ENCODE measurements at regions not wholly inside any gene's neighbourhood (a gene's known extent, or its start where the extent isn't known, plus 50 kb on each side); places are given as distances from the start of the nearest gene placed in this dataset.
"Not testable (repeated sequence)": the region's sequence is repeated elsewhere in the genome, so short reads cannot be mapped to it uniquely, and the experiment has no call there.

DNA sequence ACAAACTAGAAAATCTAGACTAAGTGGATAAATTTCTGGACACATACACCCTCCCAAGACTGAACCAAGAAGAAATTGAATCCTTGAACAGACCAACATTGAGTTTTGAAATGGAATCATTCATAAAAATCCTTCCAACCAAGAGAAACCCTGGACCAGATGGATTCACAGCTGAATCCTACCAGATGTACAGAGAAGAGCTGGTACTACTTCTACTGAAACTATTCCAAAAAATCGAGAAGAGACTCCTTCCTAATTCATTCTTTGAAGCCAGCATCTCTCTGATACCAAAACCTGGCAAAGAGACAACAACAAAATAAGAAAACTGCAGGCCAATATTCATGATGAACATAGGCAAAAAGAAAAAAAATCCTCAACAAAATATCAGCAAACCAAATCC lies 227.4 kb downstream of the RPAP3 start:
- no peak for DNase-seq

DNA sequence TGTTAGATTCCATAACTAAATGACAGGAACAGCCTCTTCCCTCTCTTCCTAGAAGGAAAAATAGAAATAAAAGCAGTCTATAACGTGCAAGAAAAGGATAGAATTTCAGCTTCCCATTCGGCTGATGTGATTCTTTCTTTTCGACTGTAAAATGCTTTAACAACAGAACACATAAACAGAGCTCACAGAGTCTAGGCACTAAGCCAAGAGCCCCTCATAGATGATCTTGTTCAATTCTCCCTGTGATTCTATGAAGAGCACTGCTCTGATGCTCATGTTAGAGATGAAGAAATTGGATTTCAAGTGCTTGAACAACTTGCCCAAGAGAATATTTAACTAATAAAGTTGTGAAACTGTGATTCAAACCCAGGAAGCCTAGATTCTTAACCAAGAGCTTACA lies 232.7 kb downstream of the RPAP3 start:
- DNase-seq, result no peak

DNA sequence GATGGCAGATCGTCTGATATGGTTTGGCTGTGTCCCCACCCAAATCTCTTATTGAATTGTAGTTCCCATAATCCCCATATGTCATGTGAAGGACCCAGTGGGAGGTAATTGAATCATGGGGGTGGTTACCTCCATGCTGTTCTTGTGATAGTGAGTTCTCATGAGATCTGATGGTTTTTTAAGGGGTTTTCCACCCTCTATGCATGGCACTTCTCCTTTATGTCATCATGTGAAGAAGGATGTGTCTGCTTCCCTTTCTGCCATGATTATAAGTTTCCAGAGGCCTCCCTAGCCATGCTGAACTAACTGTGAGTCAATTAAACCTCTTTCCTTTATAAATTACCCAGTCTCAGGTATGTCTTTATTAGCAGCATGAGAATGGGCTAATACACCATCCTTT lies 235.5 kb downstream of the RPAP3 start:
- not testable (repeated sequence) for DNase-seq

DNA sequence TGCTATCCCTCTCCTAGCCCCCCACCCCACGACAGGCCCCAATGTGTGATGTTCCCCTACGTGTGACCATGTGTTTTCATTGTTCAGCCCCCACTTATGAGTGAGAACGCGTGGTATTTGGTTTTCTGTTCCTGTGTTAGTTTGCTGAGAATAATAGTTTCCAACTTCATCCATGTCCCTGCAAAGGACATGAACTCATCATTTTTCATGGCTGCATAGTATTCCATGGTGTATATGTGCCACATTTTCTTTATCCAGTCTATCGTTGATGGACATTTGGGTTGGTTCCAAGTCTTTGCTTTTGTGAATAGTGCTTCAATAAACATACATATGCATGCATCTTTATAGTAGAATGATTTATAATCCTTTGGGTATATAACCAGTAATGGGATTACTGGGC lies 241.9 kb downstream of the RPAP3 start:
- DNase-seq, result not testable (repeated sequence)

DNA sequence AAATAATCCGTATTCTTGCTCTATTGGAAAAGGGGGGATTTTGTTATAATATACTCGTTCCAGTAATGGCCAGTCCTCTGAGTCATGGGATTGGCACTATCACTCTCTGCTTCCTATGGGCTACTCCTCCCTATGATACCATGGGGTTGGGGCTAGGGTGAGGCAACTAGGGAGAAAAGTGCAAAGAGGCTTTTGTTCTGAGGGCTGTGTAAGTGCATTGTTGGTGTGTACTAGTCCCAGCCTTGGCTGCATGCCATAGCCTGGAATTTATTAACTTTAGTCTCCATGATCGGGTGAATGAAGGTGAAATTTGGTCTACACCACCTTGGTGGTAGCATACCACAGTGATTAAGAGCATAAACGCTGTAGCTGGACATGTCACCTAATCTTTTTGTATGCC lies 247.6 kb downstream of the RPAP3 start:
- no peak for DNase-seq

DNA sequence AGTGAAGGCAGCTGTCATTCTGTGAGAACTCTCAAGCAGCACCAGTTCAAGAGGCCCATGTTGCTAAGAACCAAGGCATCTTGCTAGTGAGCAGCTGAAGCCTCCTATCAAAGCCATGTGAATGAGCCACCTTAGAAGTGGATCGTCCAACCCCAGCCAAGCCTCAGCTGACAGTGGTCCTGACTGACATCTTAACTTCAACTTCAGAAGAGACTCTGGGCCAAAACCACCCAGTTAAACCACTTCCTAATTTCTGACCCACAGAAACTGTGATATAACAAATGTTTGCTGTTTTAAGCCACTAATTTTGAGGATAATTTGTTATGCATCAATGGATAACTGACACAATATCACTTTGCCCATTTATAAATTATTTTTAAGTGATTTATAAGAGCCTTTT lies 256.0 kb downstream of the RPAP3 start:
- no peak for DNase-seq

DNA sequence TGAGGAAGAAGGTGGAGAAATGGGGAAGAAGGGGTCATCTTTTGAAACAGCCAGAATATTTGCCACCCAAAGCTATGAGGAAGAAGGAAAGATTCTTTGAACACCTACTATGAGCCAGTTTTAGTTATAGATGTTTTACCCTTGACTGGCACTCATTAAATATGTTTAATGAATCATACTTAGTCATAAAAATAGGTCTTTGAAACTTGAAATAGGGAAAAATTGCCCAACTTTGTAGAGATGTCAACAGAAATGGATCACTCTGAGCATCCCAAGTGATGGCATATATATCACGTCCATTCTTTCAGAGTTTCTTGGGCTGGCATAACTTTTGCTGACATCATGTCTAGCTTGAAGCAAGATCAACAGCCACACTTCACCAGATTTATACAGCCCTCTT lies 263.5 kb downstream of the RPAP3 start:
- DNase-seq, result no peak

DNA sequence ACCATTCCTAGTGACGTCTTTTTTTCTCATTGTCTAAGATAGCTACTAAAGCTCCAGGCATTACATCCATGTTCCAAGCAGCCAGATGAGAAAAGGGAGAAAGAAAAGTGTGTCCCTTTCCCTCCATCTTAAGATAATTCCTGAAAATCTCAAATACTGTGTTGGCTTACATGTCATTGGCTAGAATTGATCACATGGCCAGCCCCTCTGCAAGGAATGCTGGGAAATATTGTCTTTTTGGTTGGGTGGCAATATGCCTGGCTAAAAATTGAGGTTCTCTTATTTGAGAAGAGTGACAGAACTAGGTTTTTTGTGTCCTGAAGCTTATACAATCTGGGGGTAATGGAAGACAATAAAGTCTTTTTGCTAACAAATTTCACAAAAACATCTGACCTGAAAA lies 264.3 kb downstream of the RPAP3 start:
- no peak for DNase-seq

DNA sequence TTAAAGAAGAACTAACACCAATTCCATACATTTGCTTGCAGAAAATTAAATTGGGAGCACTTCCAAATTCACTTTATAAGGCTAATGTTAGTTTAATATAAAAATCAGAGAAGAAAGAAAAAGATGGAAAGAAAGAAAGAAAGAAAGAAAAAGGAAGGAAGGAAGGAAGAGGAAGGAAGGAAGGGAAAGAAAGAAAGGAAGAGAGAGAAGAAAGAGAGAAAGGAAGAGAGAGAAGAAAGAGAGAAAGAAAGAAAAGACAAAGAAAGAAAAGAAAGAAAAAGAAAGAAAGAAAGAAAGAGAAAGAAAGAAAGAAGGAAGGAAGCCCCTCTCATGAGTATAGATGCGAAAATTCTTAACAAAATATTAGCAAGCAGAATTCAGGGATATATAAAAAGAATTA lies 267.7 kb downstream of the RPAP3 start:
- no peak for DNase-seq

DNA sequence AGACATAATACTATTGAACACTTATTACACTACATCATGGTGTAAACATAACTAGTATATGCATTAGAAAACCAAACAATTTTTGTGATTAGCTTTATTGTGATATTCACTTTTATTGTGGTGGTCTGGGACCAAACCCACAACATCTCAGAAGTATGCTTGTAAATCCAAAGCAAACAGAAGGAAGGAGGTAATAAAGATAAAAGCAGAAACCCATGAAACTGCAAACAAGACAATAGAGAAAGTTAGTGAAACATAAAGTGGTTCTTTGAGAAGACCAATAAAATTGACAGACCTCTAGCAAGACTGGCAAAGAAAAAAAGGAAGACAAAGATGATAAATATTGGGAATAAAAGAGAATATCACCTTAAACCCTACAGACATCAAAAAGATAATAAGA lies 268.3 kb downstream of the RPAP3 start:
- DNase-seq, result no peak

DNA sequence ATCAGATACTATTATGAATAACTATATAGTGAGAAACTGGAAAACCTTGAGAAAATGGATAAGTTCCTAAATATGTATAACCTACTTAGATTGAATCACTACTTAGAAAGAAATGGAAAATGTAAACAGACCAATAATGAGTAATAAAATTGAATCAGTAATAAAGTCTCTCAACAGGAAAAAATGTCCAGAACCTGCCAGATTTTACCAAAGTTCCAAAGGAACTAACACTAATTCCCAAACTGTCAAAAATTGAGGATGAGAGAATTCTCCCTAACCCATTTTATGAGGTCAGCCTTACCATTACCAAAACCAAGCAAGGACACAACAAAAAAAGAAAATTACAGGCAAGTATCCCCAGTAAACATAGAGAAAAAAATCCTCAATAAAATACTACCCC lies 272.0 kb downstream of the RPAP3 start:
- no peak for DNase-seq

DNA sequence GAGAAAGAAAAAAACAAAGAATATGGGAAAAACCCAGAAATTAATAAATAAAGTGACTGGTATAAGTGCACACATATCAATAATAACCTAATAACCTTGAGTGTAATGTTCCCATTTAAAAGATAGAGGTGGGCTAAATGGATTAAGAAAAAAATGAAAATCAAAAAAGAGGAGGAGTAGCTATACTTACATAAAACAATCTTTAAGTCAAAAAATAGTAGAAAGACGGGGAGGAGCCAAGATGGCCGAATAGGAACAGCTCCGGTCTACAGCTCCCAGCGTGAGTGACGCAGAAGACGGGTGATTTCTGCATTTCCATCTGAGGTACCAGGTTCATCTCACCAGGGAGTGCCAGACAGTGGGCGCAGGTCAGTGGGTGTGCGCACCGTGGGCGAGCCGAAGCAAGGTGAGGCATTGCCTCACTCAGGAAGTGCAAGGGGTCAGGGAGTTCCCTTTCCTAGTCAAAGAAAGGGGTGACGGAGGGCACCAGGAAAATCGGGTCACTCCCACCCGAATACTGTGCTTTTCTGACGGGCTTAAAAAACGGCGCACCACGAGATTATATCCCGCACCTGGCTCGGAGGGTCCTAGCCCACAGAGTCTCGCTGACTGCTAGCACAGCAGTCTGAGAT lies 279.0 kb downstream of the RPAP3 start:
- not testable (repeated sequence) for DNase-seq

DNA sequence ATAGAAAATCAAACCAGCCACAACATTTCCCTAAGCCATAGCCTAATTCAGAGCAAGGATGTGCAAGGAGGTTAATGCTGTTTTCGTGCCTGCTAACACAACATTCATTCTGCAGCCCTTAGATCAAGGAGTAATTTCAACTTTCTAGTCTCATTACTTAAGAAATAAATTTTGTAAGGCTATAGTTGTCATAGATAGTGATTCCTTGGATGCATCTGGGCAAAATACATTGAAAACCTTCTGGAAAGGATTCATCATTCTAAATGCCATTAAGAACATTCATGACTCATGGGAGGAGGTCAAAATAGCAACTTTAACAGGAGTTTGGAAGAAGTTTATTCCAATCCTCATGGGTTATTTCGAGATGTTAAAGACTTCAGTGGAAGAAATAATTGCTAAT lies 283.2 kb downstream of the RPAP3 start:
- DNase-seq, result no peak

DNA sequence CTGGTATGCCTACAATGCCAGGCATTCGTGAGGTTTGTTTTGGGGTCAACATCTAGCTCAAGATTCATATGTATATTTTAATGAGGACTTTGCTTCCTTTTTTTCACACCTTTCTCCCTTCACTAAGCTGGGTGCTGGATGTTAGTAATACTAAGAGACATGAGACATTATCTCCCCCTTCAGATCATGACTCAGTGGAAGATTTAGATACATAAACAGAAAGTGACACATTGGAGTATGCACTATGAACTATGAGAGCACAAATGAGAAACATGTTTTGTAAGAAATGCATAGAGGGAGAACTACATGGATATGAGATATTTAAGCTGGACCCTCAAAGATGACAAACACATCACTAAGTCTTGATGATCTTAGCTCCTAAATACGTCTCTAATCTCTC lies 286.3 kb downstream of the RPAP3 start:
- no peak for DNase-seq

DNA sequence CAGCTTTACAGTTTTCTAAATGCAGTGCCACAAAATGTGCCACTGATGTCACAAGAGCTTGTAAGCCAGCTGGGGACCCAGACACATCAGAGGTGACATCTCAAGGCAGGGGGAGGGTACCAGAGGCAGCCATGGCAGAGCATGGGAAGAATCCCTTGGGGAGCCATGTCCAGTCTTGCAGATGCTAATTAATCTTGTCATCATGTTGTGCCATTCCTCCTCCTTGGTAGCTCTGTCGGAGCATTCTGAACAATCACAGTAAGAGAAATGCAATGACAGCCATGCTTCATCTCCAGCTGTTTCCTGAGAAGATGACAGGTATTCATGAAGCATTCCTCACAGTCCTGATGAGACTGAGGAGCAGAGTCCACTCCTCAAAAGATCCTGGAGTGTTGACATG lies 287.9 kb downstream of the RPAP3 start:
- DNase-seq, result no peak

DNA sequence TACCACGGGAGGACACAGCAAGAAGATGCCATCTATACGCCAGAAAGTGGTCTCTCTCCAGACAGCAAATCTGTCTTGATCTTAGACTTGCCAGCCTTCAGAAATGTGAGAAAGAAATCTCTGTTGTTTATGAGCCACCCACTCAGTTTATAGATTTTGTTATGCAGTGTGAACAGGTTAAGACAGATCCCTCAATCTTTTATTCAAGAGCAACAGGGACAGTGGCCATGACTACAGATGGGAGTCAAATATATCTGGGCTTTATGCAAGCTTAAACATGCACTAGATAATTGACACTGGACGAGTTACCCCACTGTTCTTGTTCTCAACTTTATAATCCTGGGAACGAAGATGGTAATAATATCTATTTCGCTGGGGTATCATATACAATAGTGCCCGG lies 288.7 kb downstream of the RPAP3 start:
- no peak for DNase-seq

DNA sequence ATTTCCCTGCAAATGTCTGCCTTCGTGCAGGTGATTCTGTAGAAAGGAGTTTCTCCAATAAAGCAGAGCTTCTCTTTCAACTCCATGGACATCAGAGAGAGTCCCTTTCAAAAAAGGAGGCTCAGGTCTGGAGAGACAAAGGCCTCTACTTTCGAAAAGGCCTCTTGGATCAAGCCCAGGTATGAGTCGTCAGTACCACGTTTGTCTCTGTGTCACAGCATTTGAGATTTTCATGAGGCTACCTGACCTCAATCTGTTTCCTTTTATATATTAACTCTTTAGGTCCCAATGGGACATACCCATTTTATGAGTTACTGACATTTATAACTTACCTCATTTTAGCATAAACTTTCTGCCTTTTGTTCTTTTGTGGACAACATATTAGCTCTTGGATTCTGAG lies 290.8 kb downstream of the RPAP3 start:
- DNase-seq, result no peak

DNA sequence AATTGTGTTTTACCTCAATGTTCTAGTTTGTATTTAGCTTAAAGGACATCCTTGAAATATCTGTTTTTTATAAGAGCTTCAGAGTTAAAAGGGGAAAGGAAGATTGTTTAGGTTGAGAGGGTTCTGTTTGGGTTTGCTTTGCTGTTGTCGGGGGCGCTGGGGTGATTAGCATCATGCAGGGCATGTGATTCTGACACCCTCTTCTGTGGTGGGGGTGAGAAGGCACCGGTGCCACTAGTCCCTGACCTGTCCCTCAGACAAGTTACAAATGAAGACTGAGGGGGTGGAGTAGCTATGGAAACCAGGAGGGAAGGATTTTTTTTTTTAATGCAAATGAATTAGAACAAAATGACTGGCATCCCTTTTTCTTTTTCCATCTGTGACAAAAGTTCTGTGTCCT lies 291.3 kb downstream of the RPAP3 start:
- DNase-seq, result no peak

DNA sequence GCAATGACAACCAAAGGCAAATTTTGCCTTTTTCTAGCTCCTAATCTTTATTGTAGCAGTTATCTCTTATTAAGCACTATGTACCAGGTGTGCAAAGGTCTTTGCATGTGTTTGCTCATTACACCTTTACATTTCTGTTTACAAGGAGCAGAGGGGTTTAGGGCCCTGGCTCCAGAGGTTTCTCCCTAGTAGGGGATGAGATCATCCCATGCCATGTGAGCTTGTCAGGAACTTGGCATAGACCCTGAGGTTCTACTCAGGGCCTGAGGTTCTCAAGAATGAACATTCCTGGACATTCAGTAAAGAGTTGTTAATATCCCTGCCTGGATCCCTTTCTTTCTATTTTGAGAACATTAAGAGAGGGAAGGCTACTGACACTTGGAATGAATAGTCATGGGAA lies 292.0 kb downstream of the RPAP3 start:
- DNase-seq, result no peak

DNA sequence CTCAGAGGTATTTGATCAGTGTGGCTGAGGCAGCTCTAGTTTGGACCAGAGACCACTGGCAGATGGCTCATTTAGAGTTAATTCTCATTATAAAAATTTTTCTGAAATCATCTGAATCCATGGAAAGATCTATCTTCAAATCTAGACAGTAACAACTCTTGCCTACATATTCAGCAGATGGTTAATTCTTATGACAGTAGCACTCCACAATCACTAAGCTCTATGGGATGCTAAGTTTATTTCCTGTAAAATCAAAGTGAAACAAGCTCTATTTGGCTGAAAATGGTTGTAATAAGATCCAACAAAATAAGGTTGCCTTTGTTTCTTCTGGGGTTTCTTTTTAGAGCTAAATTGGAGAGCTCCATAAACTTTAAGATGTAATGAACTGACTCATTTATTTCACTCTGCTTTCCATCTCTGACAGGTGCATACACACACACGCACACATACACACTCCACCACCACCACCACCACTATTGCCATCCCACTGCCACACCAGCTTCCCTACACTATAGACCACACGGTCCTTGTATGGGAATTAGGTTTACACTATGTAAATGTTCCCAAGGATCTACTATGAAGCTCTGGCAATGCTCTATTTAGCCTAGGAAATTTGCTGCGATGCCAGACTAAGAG lies 293.1 kb downstream of the RPAP3 start:
- DNase-seq, result no peak

DNA sequence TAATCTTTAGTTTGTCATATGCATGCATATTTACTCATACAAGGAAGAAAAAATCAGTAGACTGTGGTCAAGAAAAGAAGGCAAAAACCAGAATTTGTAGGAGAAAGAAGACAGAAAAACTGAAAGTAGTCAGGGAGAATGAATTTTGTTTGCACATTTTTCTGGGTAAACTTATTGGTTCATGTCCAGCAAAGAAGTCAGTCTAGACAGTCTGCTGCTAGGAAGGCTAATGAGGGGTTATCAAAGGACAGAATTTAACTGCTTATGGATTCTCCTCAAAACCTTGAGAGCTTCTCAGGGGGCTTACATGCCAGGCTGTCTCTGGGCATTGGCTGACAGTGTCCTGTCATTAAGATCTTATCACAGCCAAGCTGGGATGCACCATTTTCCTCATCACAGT lies 293.9 kb downstream of the RPAP3 start:
- no peak for DNase-seq

DNA sequence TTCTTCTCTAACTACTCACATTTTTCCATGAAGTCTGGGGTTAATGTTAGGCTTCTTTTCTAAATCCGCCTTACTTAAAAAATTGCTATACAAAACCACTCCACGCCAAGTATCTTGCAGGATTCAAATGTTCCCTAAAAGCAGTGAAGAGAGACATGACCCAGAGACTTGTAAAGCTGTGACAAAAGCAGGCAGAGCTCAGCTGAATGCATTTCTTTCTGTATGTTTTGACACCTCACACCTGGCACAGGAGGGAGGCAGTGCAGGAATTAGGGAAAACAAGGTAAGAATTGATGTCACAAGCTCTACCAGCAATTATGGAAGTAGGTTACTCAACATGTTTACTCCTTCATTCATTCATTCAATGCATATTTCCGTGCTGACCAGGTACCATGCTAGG lies 295.0 kb downstream of the RPAP3 start:
- DNase-seq, result no peak

DNA sequence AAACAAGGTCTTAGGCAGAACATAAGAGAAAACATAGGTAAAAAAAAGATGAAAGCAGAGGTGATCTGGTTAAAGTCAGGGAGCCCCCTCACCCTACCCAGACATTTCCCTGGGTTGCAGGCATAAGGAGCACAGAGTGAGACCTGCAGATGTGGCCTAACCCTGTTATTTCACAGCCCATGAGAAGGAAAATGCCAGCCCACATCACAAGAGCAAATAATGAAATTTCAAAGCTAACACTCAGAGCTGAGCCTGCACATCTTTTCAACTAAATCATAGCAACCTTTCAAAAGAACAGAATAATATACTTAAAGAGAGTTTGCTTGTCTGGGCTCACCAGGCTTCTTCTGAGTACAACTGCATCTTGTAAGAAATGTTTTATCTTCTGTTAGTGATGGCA lies 295.4 kb downstream of the RPAP3 start:
- DNase-seq, result no peak

DNA sequence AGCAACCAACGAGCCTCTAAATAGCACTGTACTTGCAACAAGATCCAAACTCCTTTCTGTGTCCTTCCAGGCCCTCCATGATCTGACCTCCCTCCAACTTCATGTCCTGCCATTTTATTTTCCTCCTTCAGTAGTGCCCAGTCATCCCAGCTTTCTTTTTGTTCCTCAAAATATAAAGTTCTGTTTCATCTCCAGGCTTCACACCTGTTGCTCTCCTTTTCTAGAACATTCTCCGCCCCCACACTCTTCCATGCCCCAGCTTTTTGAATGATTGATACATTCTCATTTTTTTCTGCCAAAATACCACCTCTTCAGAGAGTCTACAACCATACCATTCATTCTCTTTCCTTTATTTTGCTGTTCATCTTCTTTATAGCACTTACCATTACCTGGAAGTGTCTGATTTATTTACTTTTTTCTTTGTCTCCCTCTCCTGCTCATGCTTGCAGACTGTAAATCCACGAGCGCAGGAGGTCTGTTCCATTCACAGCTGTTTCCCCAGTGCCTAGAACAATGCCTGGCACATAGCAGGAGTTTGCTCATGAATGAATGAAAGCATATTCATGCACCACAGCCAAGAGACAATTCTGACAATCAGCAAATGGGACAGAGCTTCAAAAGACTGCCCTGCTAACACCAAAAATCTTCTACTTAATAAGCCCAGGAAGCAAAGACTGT lies 296.4 kb downstream of the RPAP3 start:
- no peak for DNase-seq
